Right lung (tissue), 2 donors: ENCODE measurements at regions not wholly inside any gene's neighbourhood (a gene's known extent, or its start where the extent isn't known, plus 50 kb on each side); places are given as distances from the start of the nearest gene placed in this dataset.

Experiments used
- DNase-seq, 2 donors: peaks; one replicate each; pipeline ENCODE4 v3.0.0-alpha.2; 2013

DNA sequence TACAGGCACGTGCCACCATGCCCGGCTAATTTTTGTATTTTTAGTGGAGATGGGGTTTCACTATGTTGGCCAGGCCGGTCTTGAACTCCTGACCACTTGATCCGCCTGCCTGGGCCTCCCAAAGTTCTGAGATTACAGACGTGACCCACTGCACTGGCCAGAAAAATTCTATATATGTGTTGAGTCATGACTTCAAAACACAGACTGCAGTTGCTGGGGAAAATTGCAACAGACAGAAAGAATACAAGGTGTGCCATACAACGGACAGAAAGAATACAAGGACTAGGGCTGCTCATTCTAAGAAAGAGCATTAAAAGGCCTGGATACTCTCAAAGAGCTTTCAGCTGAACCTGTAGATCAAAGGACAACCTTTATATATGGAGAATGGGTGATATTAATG, 109.6 kb upstream of the ACSL4 start:
- DNase-seq: no peak

DNA sequence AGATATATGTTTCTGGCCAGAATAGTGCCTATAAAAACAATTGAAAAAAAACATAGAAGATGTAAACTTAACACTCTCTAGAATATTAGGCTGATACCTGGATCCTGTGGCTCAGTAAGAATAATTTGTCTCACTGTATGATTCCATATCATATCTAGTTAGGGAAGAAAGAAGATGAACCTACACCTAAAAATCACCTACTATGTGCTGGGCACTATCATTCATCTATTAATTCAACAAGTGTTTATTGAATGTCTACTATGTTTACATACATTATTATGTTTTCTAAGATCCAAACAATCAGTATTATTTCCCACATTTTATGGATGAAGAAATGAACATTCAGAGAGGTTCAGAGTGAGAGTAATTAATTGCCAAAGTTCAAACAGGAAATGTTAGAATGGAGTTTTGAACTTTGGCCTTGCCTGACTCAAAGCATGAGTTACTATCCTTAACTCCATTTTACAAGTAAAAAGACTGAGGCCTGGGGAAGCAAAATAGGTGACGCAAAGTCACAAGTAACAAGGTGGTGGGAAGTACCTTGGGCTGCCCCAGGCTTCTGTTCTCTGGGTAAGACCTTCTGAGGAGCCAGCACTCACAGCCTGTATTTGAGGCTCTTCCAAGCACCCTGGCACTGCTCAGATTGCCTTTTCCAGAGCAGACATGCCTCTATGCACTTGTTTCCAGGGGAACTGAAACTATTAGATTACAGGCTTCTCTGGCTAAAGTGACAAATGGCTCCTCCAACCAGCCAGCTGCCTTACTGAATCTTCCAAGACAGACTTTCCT, 111.1 kb upstream of the ACSL4 start:
- no peak for DNase-seq

DNA sequence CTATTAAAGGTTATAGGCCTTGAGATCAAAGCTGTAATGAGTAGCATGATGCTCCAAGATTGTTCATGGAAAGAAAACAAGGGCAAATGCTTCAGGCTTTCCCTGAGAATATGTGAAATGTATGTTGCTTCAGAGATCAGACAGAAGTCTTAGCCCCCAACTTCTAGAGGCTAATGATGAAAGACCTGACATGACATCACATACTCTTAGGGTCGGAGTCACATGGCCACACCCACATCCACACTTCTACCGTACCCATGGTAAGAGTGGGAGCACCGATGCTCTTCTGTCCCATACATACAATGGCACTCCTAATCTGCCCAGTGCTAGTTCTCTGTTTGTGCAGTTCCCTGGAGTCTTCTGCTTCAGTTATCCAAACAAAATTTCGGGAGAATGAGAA, 111.9 kb upstream of the ACSL4 start:
- DNase-seq: no peak

DNA sequence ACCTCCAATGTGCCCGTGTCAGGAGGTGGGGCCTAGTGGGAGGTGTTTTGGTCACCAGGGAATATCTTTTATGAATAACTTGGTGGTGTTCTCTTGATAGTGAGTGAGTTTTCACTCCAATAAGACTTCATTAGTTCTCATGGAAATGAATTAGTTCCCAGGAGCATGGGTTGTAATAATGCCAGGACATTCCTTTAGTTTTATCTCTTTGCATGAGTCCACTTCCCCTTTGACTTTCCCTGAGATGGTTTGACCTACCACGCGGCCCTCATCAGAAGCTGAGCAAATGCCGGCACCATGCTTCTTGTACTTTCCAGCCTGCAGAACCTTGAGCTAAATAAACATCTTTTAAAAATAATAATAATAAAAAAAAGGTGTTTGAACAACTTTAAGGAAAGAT, 112.9 kb upstream of the ACSL4 start:
- no peak for DNase-seq

DNA sequence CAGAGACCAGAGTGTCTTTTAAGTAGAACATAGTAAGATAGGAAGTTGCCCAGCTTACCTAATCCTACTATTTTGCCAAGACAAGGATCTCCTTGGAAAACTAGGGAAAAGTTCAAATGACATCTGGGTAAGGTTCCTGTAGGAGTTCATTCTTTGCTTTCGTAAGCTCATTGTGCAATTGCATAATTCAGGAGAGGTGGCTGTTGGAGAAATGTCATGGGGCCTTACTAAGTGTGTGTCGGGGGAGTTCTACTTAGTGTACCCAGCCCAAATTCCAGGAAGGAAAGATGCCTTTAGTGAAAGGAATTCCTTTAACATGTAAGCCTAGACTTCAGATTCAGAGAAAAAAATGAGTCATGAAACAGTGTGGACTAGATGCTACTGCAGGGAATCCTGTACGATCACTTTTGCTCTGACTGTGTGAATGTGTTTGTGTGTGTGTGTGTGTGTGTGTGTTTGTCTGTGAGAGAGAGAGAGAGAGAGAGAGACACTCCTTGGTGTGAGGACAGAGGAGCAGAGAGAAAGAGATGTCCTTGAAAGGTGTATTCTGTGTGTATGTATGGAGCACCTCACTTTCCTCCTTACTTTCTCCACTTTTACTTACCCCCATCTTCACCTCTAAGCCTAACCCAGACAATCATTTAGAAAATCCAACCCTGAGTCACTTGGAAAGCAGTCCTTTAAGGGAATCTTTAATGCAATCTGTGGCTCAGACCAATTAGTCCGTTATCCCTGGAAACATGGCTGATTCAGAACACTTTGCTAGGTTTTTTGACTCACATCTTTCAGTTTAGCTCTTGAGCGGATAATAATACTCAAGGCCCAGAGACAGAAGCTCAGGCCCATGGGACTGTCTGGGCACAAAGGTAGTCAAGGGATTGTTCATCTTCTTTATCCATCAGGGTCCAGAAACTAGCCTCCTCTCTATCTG, 114.5 kb upstream of the ACSL4 start:
- no peak for DNase-seq

DNA sequence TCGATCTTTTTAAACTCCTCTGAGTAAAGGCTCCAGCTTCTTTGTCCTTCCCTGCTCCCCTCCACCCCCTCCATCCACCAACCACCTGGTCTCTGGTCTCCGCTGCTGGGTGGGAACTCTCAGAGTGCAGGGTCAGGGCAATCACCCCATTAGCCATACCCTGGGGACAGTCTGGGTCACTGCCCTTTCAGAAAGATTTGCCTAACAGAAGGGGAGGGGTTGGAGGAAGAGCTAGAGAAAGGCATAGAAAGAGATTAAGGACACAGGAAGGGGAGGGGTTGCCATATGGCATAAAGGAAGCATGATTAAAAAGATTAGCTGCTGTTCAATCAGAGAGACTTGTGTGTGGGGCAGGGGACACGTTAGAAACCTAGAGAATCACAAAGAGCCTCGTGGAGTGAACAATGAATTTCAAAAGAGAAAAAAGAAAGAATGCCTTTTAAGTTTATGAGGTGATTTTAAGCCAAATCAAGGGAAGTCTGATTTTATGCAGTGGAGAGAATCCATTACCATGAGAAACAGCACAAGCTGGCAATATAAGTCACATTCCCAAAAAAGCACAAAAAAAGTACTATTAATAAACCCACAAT, 115.5 kb upstream of the ACSL4 start:
- DNase-seq: no peak

DNA sequence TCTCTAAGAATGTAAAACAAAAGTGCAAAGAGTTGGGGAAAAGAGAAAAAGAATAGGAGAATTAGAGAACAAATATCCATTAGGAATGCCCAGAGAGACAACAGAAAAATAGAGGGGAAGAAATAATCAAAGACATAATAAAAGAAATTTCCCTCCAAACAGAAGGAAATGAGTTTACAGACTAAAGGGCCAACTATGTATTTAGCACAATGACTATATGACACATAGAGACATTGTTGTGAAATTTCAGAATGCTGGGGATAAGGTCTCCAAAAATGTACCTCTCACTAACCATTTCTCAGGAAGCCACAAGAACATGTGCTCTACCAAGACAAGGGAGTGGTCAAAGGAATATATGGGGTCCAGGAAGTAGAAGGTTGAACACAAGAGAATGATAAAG, 121.0 kb upstream of the ACSL4 start:
- no peak for DNase-seq

DNA sequence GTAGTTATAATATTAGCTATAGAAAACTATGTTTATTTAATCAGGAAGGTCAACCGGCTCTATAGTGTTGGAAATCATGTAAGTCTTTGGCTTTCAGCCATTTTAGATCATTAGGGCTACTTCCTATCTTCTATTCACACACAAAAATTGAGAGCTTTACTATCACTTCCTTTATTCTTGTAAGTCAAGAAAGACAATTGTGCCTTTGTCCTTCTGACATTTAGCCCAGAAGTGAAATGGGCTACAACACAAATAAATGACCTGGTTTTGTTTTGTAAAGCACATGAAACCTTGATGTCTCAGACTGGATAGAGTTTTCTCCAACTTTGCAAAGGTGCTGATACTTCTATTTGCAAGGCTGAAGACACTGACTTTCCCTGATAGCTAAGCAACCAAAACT, 122.4 kb upstream of the ACSL4 start:
- no peak for DNase-seq

DNA sequence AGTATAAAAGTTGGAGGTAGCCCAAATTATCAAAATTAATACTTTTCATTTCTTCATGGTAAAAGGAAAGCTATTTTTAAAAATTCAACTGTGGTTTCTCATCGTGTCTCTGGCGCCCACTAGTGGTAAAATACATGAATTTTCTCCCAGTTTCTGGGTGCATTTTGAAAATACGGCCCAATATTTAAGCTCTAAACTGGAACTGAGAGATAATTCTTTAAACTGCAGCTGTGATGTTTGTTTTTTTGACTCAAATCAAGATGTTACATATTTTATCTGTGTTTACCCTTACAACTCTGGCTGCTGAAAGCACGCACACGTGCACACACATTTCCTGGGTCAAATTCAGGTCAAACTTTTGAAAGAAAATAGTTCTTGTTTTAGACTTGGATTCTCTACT, 123.9 kb upstream of the ACSL4 start:
- no peak for DNase-seq

DNA sequence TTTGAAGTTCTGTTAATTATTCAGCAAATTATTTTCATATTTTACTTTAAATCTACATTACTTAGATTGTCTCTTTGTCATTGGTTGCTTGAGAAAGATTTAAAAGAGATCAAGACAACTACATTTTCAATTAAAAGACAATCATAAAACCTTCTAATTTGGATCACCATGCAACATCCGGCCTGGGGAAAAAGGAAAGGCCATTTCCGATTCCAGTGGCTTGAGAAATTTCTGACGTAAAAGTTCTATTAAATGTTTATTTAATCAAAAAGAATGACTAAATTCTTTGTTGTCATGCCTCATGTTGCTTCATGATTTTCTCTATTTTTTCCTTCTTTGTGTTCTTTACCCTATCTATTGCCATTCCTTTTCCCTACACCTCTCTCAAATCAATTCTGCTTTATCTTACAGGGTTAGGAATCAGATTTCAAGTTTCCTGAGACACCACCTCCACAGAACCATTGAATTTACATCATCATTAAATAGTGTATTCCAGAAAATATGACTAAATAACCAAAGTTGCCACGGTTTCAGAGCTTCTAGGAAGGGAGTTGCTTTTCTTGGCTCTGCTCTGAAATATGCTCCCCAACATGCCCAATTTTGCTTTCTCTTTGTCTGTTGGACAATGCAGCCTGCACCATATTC, 124.6 kb upstream of the ACSL4 start:
- no peak for DNase-seq

DNA sequence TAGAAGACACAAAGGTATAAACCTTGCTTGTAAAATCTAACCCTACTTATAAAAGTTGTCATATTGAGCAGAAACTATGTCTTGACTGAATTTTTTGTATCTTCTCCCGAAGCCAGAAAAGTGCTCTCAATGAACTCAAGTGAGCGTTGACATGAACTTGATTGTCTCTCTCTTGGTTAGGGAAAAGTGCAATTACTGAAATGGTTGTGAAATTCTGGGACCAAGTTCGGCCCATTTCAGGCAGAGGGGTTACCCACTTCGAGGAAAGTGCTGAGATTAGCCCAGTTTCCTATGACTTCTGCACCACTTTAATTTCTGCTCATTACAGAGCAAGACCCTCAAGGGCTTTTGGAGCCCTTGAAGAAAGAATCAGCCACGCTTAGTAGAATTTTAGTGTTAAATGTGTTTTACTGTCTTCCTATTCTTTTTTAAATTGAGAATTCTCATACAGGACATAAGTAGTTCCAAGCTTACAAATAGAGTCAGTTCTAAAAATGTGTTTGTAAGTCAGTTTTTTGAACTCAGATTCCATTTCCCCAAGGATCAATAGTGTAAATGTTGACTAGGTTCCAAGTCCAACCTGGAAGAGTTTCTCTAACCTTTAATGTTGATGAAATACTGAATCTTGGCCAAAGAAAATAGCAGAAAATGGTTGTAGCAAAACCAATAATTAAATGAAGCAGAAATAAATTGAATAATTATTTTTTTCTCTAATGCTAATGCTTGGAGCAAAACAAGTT, 125.7 kb upstream of the ACSL4 start:
- DNase-seq: no peak

DNA sequence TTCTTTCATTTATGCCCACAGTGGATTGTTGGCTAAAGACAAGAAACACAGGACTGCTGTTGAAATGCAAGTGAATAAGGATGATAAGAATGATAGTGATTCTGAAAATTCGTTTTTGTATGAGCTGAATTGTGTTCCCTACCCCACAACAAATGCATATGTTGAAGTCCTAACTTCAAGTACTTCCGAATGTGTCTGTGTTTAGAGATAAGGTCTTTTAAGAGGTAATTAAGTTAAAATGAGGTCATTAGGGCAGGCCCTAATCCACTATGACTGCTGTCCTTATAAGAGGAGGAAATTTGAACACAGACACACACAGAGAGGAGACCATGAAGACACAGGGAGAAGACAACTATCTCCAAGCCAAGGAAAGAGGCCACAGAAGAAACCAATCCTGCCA, 126.6 kb upstream of the ACSL4 start:
- no peak for DNase-seq

DNA sequence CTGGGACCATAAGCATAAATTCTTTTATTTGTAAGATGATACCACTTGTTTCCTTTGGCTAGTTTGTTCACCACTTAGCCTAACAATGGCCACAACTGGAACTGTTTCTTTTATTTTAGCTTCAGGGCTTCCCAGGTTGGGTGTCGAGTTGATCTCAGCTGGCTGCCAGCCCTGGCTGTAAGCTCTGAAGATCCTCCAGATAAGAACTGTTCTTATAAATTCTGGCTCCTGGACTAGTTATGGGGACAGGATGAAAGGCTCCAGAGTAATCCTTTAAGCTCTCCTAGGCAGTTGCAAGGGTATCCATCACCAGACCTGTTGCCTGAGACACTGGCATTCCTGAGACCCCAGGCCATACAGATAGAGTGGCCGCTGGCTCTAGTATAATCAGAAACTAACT, 129.4 kb upstream of the ACSL4 start:
- DNase-seq: no peak

DNA sequence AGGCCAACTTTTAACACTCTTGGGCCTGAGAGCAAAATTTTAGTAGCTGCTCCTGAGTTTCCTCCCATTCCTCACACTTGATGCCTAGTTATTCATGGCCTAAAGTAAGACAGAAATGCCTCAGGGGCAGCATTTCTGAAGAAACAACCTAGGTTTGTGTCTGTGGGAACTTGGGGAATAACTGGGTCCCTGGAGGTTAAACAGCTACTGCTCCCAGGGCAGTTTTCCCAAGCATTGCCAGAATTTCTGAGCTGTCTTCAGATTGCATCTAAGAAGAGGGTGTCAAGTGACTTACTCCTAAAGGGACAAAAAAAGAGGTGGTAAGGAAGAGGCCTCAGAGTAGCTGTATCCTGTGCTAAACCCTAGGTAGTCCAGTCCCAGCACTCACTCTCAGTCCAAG, 130.8 kb upstream of the ACSL4 start:
- DNase-seq: no peak

DNA sequence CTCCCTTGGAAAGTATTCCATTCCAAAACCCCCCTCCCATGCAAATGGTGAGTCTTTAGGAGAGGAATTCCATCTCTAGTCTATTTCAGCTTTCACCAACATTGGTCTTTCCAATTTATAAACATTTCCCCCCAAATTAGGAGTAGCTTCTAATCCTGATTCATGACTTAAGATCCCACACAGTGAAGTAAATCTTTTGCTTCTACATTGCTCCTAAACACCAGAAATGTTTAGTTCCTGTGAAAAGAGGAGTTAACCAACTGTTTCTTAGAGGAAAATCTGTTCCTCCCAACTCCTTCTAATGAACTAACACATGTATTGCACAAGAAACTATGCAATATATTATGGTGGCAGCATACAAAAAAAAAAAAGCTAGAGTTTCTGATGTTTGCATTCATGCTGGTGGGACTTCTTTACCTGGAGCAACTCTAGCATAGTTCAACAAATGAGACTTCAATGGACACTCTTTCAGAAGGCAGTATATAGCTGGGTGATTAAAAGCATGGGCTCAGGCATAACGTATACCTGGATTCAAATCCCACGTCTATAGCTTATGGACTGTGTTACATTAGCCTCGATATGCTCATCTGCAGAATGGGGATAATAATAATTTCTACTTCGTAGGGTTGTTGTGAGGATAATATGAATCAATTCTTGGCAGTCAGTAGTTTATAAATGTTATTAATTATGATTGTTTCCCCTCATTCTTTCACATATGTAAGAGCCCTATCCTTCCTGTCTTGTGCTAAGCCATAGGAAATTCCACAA, 131.6 kb upstream of the TMEM164 start:
- no peak for DNase-seq

DNA sequence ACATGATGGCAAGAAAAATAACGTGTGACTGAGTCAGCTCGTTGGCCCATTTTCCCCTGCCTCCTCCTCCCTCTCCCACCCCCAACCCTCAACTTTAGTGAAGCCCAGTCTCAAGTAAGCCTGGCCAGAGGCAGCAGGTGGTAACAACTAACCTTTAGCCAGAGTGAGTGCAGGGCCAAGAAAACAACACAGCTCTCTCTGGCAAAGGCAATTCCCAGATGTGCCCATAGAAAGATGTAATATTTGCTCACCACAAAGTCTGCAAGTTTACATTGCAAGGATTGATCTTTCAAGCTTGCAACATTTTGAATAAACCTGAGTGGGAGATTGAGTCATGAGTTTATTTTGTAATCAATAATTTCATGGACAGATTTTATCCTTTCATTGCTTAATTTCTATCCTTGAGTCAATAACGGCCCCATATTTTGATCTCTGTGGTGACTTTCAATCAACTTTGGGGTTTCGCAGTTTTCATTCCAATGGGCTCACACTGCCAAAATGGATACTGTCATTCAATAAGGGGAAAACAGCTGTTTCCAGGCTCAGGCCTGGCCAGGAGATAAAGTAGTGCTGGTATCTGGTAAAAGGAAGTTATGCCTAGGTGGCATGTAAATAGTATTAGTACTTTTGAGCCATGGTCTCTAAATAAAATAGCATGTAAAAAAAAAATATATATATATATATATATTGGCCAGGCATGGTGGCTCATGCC, 130.7 kb upstream of the TMEM164 start:
- DNase-seq: no peak

DNA sequence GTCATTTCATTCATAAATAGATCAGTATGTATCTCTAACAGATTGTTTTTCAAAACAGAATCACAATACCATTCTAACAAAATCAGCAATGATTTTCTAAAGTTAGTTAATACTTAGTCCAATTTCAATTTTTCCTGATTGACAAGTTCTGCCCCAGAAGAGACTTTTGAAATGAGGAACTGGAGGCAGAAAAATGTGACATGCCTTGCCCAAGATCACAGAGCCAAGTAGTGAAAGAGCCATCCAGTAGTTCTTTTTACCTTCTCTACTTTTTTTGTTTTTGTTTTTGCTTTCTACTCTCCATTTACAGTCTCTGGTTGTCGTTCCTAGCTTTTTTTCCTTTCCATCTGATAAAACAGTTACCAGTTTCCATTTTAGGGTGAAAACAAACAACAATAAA, 129.3 kb upstream of the TMEM164 start:
- DNase-seq: no peak

DNA sequence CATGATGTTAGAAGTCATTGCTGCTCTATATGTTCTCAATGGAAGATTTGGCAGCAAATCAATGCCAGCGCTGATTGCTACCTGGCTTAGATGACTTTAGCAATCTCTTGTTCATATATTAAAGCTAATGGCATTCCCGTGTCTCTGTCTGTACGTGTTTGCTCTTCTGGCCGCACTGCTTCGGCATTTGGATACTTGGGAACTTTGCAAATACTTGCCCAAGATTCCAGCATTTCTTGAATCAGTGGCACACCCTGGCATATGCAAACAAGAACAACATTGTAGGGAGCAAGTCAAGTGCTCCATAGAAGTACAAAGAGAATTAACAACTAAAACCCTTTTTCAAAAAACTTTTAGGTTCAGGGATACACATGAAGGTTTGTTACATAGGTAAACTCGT, 128.9 kb upstream of the TMEM164 start:
- DNase-seq: no peak

DNA sequence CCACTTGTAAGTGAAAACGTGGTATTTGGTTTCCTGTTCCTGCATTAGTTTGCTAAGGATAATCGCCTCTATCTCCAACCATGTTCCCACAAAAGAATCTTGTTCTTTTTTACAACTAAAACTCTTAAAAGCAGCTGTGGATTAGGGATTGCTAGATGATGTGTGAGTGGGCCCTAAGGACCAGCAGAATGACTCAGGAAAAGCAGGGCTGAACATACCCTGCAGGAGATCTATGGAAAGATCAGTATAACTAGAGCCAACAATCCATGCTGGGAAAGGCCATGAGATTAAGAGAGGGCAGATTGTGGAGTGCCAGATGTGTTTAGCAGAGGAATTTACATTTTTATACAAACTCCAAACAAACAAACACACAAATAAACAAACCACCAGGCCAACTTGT, 128.4 kb upstream of the TMEM164 start:
- no peak for DNase-seq

DNA sequence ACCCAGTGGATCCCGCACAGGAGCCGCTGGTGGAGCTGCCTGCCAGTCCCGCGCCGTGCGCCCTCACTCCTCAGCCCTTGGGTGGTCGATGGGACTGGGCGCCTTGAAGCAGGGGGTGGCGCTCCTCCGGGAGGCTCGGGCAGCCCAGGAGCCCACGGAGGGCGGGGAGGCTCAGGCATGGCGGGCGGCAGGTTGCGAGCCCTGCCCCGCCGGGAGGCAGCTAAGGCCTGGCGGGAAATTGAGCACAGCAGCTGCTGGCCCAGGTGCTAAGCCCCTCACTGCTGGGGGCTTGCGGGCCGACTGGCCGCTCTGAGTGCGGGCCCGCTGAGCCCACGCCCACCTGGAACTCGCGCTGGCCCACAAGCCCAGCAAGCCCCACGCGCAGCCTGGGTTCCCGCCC, 127.1 kb upstream of the TMEM164 start:
- DNase-seq: no peak
